ENCODE measurements at regions not wholly inside any gene's neighbourhood (a gene's known extent, or its start where the extent isn't known, plus 50 kb on each side); places are given as distances from the start of the nearest gene placed in this dataset.

GRCh38 chr9:104025104-104025503 is 69.0 kb upstream of the SMC2 start (continued):
- no peak for TF ChIP-seq AFF1 (IDR thresholded peaks at IDR 0.05; ENCODE audit: low read depth in 1 of 2, partially characterized antibody in 2 of 2)
- no peak for TF ChIP-seq ZNF146 (CRISPR knock-in tag; IDR thresholded peaks at IDR 0.05; ENCODE audit: unreplicated experiment)
- TF ChIP-seq ARID2 (IDR thresholded peaks at IDR 0.05) = no peak
- TF ChIP-seq BCLAF1 (IDR thresholded peaks at IDR 0.05; ENCODE audit: borderline replicate concordance in 1 of 2, control insufficient read depth in 1 of 2, low read depth in 2 of 2, low read length in 1 of 2) = no peak
